GM12878 (cell line): ENCODE measurements at regions not wholly inside any gene's neighbourhood (a gene's known extent, or its start where the extent isn't known, plus 50 kb on each side); places are given as distances from the start of the nearest gene placed in this dataset.

Experiments used
- ATF7 ChIP-seq: fragments of 450-650 bp; IDR thresholded peaks from 2 replicates; pipeline ENCODE4 v1.6.1; 2016; ENCODE audit warnings: low read depth, mild to moderate bottlenecking
- CUX1 ChIP-seq: IDR thresholded peaks from 2 replicates; pipeline ENCODE4 v1.6.1; 2012; ENCODE audit warnings: improper control_type of control experiment, low read depth, low read length; ENCODE audit not compliant: insufficient replicate concordance
- ETV6 ChIP-seq, 2 experiments: fragments of 450-650 bp in 1 of 2; IDR thresholded peaks in 1 of 2; conservative IDR thresholded peaks in 1 of 2; 2 replicates each; pipeline ENCODE4 v1.6.1; 2014; ENCODE audit warnings: antibody characterized with exemption in 1 of 2, borderline replicate concordance in 1 of 2, low read depth in 1 of 2, mild to moderate bottlenecking in 1 of 2, moderate library complexity in 1 of 2
- TF ChIP-seq, protein P1 (sequence below): fragments of 450-650 bp; IDR thresholded peaks from 2 replicates; pipeline ENCODE4 v1.6.1; 2017; ENCODE audit warnings: mild to moderate bottlenecking, moderate library complexity

- TF ChIP-seq CUX1, result no peak
- TF ChIP-seq ETV6 (conservative IDR thresholded peaks at IDR 0.05 in 1 of 2, IDR thresholded peaks at IDR 0.05 in 1 of 2; ENCODE audit: borderline replicate concordance in 1 of 2, low read depth in 1 of 2), result no peak
- TF ChIP-seq, protein P1, sequence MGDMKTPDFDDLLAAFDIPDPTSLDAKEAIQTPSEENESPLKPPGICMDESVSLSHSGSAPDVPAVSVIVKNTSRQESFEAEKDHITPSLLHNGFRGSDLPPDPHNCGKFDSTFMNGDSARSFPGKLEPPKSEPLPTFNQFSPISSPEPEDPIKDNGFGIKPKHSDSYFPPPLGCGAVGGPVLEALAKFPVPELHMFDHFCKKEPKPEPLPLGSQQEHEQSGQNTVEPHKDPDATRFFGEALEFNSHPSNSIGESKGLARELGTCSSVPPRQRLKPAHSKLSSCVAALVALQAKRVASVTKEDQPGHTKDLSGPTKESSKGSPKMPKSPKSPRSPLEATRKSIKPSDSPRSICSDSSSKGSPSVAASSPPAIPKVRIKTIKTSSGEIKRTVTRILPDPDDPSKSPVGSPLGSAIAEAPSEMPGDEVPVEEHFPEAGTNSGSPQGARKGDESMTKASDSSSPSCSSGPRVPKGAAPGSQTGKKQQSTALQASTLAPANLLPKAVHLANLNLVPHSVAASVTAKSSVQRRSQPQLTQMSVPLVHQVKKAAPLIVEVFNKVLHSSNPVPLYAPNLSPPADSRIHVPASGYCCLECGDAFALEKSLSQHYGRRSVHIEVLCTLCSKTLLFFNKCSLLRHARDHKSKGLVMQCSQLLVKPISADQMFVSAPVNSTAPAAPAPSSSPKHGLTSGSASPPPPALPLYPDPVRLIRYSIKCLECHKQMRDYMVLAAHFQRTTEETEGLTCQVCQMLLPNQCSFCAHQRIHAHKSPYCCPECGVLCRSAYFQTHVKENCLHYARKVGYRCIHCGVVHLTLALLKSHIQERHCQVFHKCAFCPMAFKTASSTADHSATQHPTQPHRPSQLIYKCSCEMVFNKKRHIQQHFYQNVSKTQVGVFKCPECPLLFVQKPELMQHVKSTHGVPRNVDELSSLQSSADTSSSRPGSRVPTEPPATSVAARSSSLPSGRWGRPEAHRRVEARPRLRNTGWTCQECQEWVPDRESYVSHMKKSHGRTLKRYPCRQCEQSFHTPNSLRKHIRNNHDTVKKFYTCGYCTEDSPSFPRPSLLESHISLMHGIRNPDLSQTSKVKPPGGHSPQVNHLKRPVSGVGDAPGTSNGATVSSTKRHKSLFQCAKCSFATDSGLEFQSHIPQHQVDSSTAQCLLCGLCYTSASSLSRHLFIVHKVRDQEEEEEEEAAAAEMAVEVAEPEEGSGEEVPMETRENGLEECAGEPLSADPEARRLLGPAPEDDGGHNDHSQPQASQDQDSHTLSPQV, result no peak
- TF ChIP-seq ATF7, result no peak
Observed at GRCh38 chr9:119775410-119775809, 406.2 kb upstream of the BRINP1 start (continued).
